GM18867 (cell line): ENCODE measurements at regions not wholly inside any gene's neighbourhood (a gene's known extent, or its start where the extent isn't known, plus 50 kb on each side); places are given as distances from the start of the nearest gene placed in this dataset.
"Not testable (repeated sequence)": the region's sequence is repeated elsewhere in the genome, so short reads cannot be mapped to it uniquely, and the experiment has no call there.

ENCODE experiments used
- ATAC-seq: cut with Tn5 transposase; IDR thresholded peaks from one replicate; pipeline ENCODE4 v1.9.1; 2021; ENCODE audit warnings: mild to moderate bottlenecking, moderate library complexity; ENCODE audit not compliant: unreplicated experiment

GRCh38 chr10:46095943-46096342 lies 49.9 kb upstream of the MSMB start:
- ATAC-seq = not testable (repeated sequence)

- ATAC-seq = no peak
Measured at GRCh38 chr10:46096446-46096845, 50.4 kb upstream of the MSMB start.

- ATAC-seq = no peak
Measured at GRCh38 chr10:46096909-46097575, 51.0 kb upstream of the MSMB start.

- ATAC-seq = no peak
Measured at GRCh38 chr10:46097576-46098317, 51.7 kb upstream of the MSMB start.

- no peak for ATAC-seq
Measured at GRCh38 chr10:46098386-46098785, 52.3 kb upstream of the MSMB start.

GRCh38 chr10:46098925-46099324 lies 52.9 kb upstream of the MSMB start:
- not testable (repeated sequence) for ATAC-seq

- no peak for ATAC-seq
Measured at GRCh38 chr10:46104071-46104585, 58.1 kb upstream of the MSMB start.

GRCh38 chr10:46105416-46105815 lies 59.3 kb upstream of the MSMB start:
- not testable (repeated sequence) for ATAC-seq

- ATAC-seq = peak; percentile 29
Measured at GRCh38 chr10:46105856-46106409, 59.9 kb upstream of the MSMB start.

GRCh38 chr10:46106410-46107255 lies 60.6 kb upstream of the MSMB start:
- ATAC-seq = peak; percentile 97

GRCh38 chr10:46108158-46108499 lies 62.1 kb upstream of the MSMB start:
- ATAC-seq = not testable (repeated sequence)

- ATAC-seq = not testable (repeated sequence)
Measured at GRCh38 chr10:46154271-46154670, 108.2 kb upstream of the MSMB start.

GRCh38 chr10:46154683-46155082 lies 108.6 kb upstream of the MSMB start:
- not testable (repeated sequence) for ATAC-seq

GRCh38 chr10:46156866-46157265 lies 110.8 kb upstream of the MSMB start:
- ATAC-seq = not testable (repeated sequence)

- ATAC-seq = no peak
Measured at GRCh38 chr10:46169736-46170135, 117.1 kb upstream of the ANTXRL start.

GRCh38 chr10:46170789-46171188 lies 116.0 kb upstream of the ANTXRL start:
- no peak for ATAC-seq

- no peak for ATAC-seq
Measured at GRCh38 chr10:46171661-46172060, 115.1 kb upstream of the ANTXRL start.

GRCh38 chr10:46175296-46175695 lies 111.5 kb upstream of the ANTXRL start:
- no peak for ATAC-seq

- no peak for ATAC-seq
Measured at GRCh38 chr10:46175831-46176230, 111.0 kb upstream of the ANTXRL start.

GRCh38 chr10:46187431-46187830 lies 99.4 kb upstream of the ANTXRL start:
- not testable (repeated sequence) for ATAC-seq

GRCh38 chr10:46197050-46197449 lies 89.7 kb upstream of the ANTXRL start:
- ATAC-seq = no peak
